Transverse colon (tissue), 4 donors: ENCODE measurements at regions not wholly inside any gene's neighbourhood (a gene's known extent, or its start where the extent isn't known, plus 50 kb on each side); places are given as distances from the start of the nearest gene placed in this dataset.

ENCODE experiments used
- CTCF ChIP-seq, 5 experiments: fragments of 200-600 bp in 3 of 5; fragments of 450-650 bp in 2 of 5; sonication (generic) in 3 of 5; IDR thresholded peaks; 1 replicate in 2 of 5; 2 replicates in 3 of 5; pipeline ENCODE4 v1.5.1; 2016 to 2017; ENCODE audit warnings: antibody characterized with exemption in 5 of 5, inconsistent platforms in 3 of 5, mild to moderate bottlenecking in 2 of 5, moderate library complexity in 1 of 5
- POLR2A ChIP-seq: fragments of 450-650 bp; IDR thresholded peaks from one replicate; pipeline ENCODE4 v1.6.1; 2016; ENCODE audit warnings: antibody characterized with exemption, mild to moderate bottlenecking, moderate library complexity
- POLR2AphosphoS5 ChIP-seq, 3 donors: sonication (generic); formaldehyde crosslinking; IDR thresholded peaks; one replicate each; pipeline ENCODE4 v1.6.1; 2016; ENCODE audit warnings: antibody characterized with exemption in 3 of 3

- TF ChIP-seq POLR2AphosphoS5 (IDR thresholded peaks at IDR 0.05) (no peak), CTCF (IDR thresholded peaks at IDR 0.05) (no peak), POLR2A (no peak)
Observed at GRCh38 chr12:89243771-89244170, 108.5 kb downstream of the DUSP6 start.
